NCI-H1092 (cell line): ENCODE measurements at regions not wholly inside any gene's neighbourhood (a gene's known extent, or its start where the extent isn't known, plus 50 kb on each side); places are given as distances from the start of the nearest gene placed in this dataset.
A peak's percentile ranks its signal among the peaks of the same experiment; 100 is the strongest.

Experiments
- DNase-seq: peaks from one replicate; lab custom pipeline; 2025; lab: John Stamatoyannopoulos, UW

DNA sequence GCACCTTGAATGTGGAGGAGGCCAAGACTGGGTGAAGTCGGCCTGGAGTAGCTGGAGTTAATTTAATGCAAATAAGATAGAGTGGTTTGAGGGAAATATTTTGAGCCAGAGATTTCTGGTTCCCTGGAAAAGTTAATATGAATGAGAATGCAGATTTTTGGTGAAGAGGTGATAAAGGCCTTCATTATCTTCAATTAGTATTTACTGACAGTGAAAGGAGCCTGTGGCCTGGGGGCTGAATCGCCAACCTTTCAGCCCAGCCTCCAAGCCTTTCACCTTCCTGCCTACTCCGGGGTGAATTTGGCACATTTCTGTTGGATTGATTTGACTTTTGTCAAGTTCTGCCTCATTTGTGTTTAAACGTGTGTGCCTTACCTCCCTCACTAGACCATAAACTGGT, 147.8 kb downstream of the SOX2 start:
- DNase-seq, result no peak

- DNase-seq, result no peak
These were observed 148.5 kb downstream of the SOX2 start for GRCh38 chr3:181860235-181860634.

DNA sequence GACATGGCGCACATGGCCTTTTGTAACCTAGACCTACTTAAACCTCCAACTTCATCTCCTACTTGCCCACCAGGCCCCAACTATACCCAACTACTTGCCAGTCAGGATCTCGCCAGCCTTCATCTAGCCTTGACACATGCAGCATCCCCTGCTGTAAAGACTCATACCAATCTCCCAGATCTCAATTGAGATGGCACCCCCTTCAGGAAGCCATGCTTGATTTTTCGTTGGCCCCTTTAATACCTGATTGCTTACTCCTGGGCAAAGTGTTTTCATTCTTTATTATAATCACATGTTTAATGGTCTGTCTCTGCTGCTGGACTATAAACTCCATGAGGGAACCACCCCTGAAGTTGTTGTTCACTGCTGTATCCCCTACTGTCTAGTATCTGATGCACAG, 150.8 kb downstream of the SOX2 start:
- DNase-seq, result no peak

DNA sequence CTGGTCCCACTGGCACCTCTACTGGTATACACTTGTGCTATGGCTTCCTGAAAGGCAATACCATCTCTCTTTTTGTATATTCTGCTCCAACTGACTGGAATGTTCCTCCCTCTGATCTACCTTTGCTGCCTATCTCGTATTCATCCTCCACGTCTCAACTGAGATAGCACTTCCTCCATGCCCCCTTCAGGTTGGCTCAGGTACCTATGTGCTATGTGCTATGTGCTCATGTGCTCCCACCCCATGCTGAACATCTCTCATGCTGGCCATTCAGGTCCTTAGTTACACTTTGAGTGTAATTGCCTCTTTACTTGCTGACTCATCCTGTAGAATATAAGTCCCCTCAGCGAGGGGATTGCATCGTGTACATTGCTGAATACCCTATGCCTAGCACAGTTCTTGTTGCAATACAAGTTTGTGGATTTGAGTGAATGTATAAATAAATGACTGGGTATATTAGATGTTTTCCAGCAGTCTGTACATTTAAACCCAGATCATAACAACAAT, 156.9 kb downstream of the SOX2 start:
- no peak for DNase-seq

- no peak for DNase-seq
These were observed 161.2 kb downstream of the SOX2 start for GRCh38 chr3:181872887-181873286.

DNA sequence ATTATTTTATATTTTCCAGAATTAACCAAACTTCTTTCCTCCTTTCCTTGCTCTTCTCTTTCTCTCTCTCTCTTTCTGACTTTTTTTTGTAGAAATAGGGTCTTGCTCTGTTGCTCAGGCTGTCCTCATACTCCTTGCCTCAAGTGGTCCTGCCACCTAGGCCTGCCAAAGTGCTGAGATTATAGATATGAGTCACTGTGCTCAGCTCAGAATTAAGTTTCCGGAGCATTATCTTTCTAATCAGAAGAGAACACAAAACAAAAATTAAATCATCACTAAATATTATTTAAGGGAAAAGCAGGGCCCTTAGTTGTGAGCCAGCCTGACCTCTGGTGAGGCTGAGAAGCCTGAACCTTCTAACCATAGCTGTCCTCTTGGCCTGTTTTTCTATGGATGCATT, 168.2 kb downstream of the SOX2 start:
- DNase-seq, result no peak

DNA sequence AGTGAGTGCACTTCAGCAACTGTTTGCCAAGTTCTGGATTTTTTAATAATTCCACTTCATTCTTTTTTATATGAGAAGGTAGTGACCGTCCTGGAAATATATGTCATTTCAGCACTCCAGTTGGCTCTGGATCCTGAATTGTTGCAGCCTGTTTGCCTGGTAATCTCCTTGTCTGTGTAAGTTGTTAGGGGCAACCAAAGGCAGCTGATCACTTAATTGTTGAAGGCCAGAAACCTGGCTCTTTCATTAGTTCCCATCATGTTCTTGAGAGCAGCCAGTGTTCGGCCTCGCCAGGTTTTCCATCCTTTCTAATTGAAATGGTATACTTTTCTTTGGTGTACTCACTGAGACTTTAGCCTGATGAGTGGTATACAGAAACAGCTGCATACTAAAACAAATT, 168.6 kb downstream of the SOX2 start:
- peak; percentile 40 for DNase-seq

- no peak for DNase-seq
These were observed 170.0 kb downstream of the SOX2 start for GRCh38 chr3:181881749-181882148.

GRCh38 chr3:181885868-181886630, 174.3 kb downstream of the SOX2 start:
- no peak for DNase-seq

DNA sequence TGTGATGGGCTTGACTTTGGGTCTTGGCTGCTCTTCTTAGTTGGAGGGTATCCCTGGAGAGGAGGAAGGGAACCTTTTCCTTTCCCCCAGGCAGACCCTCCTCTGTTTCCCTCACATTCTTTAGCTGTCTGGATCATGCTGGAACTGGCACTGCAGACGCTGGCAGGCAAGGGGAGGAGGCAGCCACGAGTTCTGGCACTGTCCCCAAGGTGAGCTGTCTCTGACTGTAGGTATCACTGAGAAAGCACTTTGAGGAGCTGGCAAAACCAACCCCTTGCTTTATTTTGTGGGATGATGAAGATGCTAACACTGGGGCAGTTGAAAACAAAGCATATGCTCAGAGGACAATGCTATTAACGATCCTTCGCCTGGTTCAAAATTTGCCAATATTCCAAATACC, 175.0 kb downstream of the SOX2 start:
- DNase-seq, result no peak

GRCh38 chr3:181887685-181888084, 176.0 kb downstream of the SOX2 start:
- no peak for DNase-seq

DNA sequence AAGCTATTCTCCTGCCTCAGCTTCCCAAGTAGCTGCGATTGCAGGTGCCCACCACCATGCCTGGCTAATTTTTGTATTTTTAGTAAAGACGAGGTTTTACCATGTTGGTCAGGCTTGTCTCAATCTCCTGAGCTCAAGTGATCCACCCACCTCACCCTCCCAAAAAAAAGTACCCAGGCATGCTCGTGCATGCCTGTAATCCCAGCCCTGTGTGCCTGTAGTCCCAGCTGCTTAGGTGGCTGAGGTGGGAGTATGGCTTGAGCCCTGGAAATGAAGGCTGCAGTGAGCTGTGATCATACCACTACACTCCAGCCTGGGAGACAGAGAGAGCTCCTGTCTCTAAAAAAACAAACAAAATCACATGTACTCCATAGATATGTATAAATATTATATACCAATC, 176.5 kb downstream of the SOX2 start:
- DNase-seq, result no peak

DNA sequence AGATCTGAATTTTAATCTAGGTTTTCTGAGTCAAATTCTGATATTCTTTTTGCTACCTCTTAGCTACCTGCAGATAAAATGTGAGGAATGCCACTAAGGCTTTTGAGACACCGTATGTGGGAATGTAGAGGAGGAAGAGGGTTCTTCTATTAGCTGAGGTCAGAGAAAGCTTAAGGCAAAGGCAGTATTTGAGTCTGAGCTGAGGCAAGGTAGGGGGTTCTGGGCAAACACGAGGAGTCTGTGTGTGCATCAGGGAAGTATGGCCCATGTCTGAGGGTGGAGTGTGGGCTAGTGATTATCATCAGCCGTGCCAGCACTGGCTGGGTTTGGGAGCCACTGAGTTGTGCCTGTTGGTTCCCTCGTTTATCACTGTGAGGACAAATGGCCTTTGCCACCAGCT, 181.1 kb downstream of the SOX2 start:
- no peak for DNase-seq

- DNase-seq, result no peak
These were observed 184.9 kb downstream of the SOX2 start for GRCh38 chr3:181896605-181897004.

DNA sequence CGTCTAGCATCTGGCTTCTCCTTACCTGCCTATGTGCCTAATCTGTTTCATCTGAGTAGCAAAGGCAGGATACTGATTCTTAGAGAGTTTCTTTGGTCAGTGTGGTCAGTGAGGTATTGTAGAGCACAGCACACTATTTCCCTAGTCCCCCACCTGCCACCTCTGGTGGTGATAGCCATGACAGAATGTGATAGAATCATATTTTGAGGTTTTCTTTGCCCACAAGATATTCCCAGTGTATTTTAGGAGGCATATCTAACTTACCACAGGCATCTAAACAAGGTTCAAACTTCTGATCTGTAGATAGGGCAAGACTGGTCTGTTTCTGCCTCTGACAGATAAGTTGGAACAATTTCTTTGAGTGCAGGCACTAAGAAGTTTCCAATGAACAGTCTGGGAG, 188.0 kb downstream of the SOX2 start:
- DNase-seq, result no peak

DNA sequence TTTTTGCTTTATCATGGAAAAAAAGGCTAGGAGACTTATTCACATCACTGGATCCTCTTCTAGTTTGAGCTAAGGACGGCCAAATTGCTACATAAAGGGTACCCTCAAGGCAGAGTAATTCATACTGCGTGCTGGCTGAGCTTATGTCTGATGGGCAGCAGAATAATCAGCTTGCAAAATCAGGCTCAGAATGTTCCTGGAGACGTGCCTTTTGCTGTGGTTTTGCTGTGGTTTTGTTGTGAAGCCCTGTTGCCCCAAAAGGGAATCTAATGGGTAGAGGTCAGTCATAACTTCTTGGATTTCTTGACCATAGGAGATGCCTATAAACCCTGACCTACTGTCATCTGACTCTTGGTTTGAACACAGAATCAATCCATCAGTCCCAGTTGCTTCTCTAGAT, 189.9 kb downstream of the SOX2 start:
- no peak for DNase-seq

GRCh38 chr3:181906338-181906737, 194.6 kb downstream of the SOX2 start:
- no peak for DNase-seq

DNA sequence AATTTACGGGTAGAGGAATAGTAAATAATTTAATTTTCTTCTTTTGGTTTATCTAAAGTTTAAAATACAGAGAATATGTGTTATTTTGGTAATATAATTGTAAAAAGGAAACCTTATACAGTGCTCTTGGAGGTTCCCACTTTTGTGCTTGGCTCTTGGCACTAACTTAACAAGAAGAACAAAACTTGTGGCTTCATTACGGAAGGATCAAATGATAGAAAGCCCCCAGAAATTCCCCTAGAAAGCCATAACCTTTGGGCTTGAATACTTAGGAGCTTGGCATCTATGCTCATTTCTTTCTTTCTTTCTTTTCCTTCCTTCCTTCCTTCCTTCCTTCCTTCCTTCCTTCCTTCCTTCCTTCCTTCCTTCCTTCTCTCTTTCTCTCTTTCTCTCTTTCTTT, 197.5 kb downstream of the SOX2 start:
- no peak for DNase-seq

DNA sequence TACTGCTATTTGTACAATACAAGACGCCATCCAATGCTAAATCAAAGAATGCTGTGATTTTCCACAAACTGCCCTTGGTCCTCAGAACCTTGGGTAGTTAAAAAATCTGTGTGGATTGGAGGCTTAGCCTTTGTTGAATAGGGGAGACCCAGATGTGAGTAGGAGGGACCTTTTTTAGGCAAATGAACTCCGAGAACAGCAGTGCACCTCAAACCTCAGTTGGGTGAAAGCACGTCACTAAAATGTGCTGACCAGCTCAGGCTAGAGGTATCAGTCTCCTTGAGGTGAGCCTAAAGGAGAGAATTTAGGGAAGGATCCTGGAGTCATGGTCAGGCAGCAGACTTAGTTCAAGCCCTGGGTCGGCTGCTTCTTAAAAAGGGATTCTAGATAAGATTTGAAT, 200.7 kb downstream of the SOX2 start:
- no peak for DNase-seq

- no peak for DNase-seq
These were observed 201.5 kb downstream of the SOX2 start for GRCh38 chr3:181913254-181913653.

DNA sequence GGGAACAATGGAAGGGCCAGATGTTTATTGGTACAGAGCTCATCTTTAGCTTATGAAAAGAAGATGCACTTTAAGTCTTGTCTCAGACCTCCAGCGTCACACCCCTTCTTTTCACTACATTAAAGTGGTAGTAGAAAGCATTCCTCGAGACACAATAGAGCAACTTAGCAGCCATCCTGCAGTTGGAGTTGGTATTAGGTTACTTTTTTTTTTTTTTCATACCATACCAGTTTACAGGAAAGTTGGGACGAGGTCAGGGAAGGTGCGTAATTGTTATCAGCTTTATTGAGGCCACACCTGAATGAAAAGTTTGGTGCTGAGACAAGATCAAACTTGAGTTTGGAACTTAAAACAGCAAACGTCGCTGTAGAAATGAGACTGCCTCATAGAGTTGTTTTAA, 203.8 kb downstream of the SOX2 start:
- DNase-seq, result no peak

- no peak for DNase-seq
These were observed 204.3 kb downstream of the SOX2 start for GRCh38 chr3:181916013-181916412.

DNA sequence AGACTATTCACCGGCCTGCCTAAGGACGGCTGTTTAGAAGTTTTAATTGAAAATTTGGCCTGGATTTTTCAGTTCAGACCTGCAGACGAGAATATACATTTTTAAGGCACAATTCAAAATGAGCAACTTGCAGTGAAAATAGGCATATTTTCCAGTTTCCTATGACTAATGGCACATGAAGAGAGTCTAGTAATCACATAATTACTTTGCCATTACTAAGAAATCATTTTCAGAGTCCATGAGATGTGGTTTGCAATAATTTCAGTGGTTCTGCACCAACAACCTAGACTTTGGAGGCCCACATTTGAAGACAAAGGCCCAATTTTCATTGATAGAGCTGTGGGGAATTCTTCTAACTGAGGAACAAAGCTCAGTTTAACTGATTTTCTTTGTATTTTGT, 205.3 kb downstream of the SOX2 start:
- DNase-seq, result no peak

DNA sequence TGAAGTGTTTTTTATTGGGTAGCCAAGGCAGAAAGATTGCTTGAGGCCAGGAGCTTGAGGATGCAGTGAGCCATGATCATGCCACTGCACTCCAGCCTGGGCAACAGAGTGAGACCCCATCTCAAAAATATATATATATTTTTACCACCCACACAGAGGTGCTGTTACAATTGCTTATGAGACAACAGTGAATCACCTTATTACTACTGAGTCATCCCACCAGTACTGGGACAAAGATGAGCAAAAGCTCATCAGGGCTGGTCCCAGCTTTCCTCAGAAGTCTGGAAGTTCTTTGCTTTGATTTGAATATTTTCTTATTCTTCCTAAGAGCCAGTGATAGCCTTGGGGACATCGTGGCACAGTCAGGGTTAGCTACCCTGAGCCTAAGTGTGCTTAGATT, 207.7 kb downstream of the SOX2 start:
- DNase-seq, result no peak
